Uterus (tissue), 2 donors: ENCODE measurements at regions not wholly inside any gene's neighbourhood (a gene's known extent, or its start where the extent isn't known, plus 50 kb on each side); places are given as distances from the start of the nearest gene placed in this dataset.

ENCODE experiments used
- POLR2A ChIP-seq, 2 donors: fragments of 450-650 bp; IDR thresholded peaks; one replicate each; pipeline ENCODE4 v1.6.1; 2016; ENCODE audit warnings: antibody characterized with exemption in 2 of 2, mild to moderate bottlenecking in 1 of 2, moderate library complexity in 1 of 2
- TF ChIP-seq, protein P1 (sequence below), 4 experiments: fragments of 200-600 bp in 2 of 4; fragments of 450-650 bp in 2 of 4; sonication (generic) in 2 of 4; IDR thresholded peaks; one replicate each; pipeline ENCODE4 v1.5.1; 2016 to 2019; ENCODE audit warnings: antibody characterized with exemption in 4 of 4, mild to moderate bottlenecking in 2 of 4, moderate library complexity in 1 of 4

DNA sequence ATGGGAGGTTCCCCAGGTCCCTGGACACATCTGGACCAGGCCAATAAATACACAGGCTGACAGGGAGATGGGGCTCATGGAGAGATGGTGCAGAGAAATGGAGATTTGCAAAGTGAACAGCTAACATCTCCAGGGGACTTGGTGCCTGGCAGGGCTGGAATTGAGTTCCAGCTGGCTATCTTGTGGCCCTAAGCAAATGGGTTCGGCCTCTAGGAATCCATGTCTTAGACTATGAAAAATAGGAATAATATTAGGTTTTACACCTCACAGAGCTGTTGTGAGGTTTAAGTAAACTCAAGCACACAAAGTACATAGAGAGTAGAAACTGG is 82.9 kb upstream of the SPATA12 start:
- TF ChIP-seq, protein P1, sequence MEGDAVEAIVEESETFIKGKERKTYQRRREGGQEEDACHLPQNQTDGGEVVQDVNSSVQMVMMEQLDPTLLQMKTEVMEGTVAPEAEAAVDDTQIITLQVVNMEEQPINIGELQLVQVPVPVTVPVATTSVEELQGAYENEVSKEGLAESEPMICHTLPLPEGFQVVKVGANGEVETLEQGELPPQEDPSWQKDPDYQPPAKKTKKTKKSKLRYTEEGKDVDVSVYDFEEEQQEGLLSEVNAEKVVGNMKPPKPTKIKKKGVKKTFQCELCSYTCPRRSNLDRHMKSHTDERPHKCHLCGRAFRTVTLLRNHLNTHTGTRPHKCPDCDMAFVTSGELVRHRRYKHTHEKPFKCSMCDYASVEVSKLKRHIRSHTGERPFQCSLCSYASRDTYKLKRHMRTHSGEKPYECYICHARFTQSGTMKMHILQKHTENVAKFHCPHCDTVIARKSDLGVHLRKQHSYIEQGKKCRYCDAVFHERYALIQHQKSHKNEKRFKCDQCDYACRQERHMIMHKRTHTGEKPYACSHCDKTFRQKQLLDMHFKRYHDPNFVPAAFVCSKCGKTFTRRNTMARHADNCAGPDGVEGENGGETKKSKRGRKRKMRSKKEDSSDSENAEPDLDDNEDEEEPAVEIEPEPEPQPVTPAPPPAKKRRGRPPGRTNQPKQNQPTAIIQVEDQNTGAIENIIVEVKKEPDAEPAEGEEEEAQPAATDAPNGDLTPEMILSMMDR (IDR thresholded peaks at IDR 0.05) = no peak
- no peak for TF ChIP-seq POLR2A (IDR thresholded peaks at IDR 0.05)
